HFF-Myc (cell line): ENCODE measurements at regions not wholly inside any gene's neighbourhood (a gene's known extent, or its start where the extent isn't known, plus 50 kb on each side); places are given as distances from the start of the nearest gene placed in this dataset.

ENCODE experiments used
- DNase-seq: peaks from one replicate; pipeline ENCODE4 v3.0.0-alpha.2; 2011; ENCODE audit warnings: low read depth; ENCODE audit errors: extremely low read depth
- H3K4me3 ChIP-seq: replicated peaks from 2 replicates; pipeline ENCODE4 v1.5.1; 2011; ENCODE audit warnings: low read depth, mild to moderate bottlenecking, control low read depth, low read length
- CTCF ChIP-seq: IDR thresholded peaks from 2 replicates; pipeline ENCODE4 v1.5.1; 2012; ENCODE audit warnings: mild to moderate bottlenecking, low read depth, low read length, control low read depth; ENCODE audit errors: missing control alignments

GRCh38 chr21:23960769-23961168 is 1646.5 kb downstream of the MRPL39 start:
- DNase-seq: no peak
- no peak overlapping the region for H3K4me3 ChIP-seq
- TF ChIP-seq CTCF: no peak

- DNase-seq: no peak
- no peak overlapping the region for H3K4me3 ChIP-seq
- no peak for TF ChIP-seq CTCF
Observed at GRCh38 chr21:23955135-23955843, 1652.0 kb downstream of the MRPL39 start.

GRCh38 chr21:23952269-23952668 is 1655.0 kb downstream of the MRPL39 start:
- no peak overlapping the region for H3K4me3 ChIP-seq
- no peak for DNase-seq
- no peak for TF ChIP-seq CTCF

GRCh38 chr21:23951251-23951650 is 1656.0 kb downstream of the MRPL39 start:
- no peak overlapping the region for H3K4me3 ChIP-seq
- no peak for DNase-seq
- TF ChIP-seq CTCF: no peak

GRCh38 chr21:23950344-23950743 is 1656.9 kb downstream of the MRPL39 start:
- no peak for TF ChIP-seq CTCF
- no peak overlapping the region for H3K4me3 ChIP-seq
- DNase-seq: no peak

- DNase-seq: no peak
- no peak for TF ChIP-seq CTCF
- no peak overlapping the region for H3K4me3 ChIP-seq
Observed at GRCh38 chr21:23949493-23949892, 1657.8 kb downstream of the MRPL39 start.
